Hepatocyte (in vitro differentiated cells): ENCODE measurements at regions not wholly inside any gene's neighbourhood (a gene's known extent, or its start where the extent isn't known, plus 50 kb on each side); places are given as distances from the start of the nearest gene placed in this dataset.

ENCODE experiments used
- DNase-seq: peaks from one replicate; pipeline ENCODE4 v3.0.0-alpha.2; 2016; ENCODE audit warnings: low spot score
- H2AFZ ChIP-seq: fragments of 200-600 bp; sonication (generic); 2 replicates; pipeline ENCODE4 v1.6.0; 2016; ENCODE audit warnings: antibody characterized with exemption, mild to moderate bottlenecking
- H3K27ac ChIP-seq: fragments of 200-600 bp; sonication (generic); 2 replicates; pipeline ENCODE4 v1.5.1; 2016; ENCODE audit warnings: mild to moderate bottlenecking
- H3K27me3 ChIP-seq: fragments of 200-600 bp; sonication (generic); 2 replicates; pipeline ENCODE4 v1.6.1; 2016
- H3K36me3 ChIP-seq: fragments of 200-600 bp; sonication (generic); replicated peaks from 2 replicates; pipeline ENCODE4 v1.5.1; 2016; ENCODE audit warnings: low read depth; ENCODE audit not compliant: insufficient read depth
- H3K4me1 ChIP-seq: fragments of 200-600 bp; sonication (generic); 2 replicates; pipeline ENCODE4 v1.5.1; 2016; ENCODE audit warnings: mild to moderate bottlenecking, moderate library complexity; ENCODE audit not compliant: insufficient read depth
- H3K4me2 ChIP-seq: fragments of 200-600 bp; sonication (generic); 2 replicates; pipeline ENCODE4 v1.6.0; 2016
- H3K4me3 ChIP-seq: fragments of 200-600 bp; sonication (generic); 2 replicates; pipeline ENCODE4 v1.5.1; 2016; ENCODE audit warnings: mild to moderate bottlenecking
- H3K79me2 ChIP-seq: fragments of 200-600 bp; sonication (generic); 2 replicates; pipeline ENCODE4 v1.6.0; 2017; ENCODE audit warnings: mild to moderate bottlenecking
- H3K9me2 ChIP-seq: fragments of 200-600 bp; sonication (generic); replicated peaks from 2 replicates; pipeline ENCODE4 v1.6.0; 2017; ENCODE audit warnings: mild to moderate bottlenecking; ENCODE audit not compliant: insufficient read depth
- H3K9me3 ChIP-seq: fragments of 200-600 bp; sonication (generic); 2 replicates; pipeline ENCODE4 v1.5.1; 2016; ENCODE audit warnings: low read depth, mild to moderate bottlenecking
- H4K20me1 ChIP-seq: fragments of 200-600 bp; sonication (generic); 2 replicates; pipeline ENCODE4 v1.6.0; 2016; ENCODE audit warnings: mild to moderate bottlenecking; ENCODE audit not compliant: insufficient read depth, poor library complexity, severe bottlenecking
- EZH2 ChIP-seq: fragments of 200-600 bp; sonication (generic); IDR thresholded peaks from 2 replicates; pipeline ENCODE4 v1.6.1; 2016; ENCODE audit warnings: antibody characterized with exemption, mild to moderate bottlenecking, borderline replicate concordance
- EZH2phosphoT487 ChIP-seq: fragments of 200-600 bp; sonication (generic); IDR thresholded peaks from one replicate; pipeline ENCODE4 v1.6.1; 2018; ENCODE audit warnings: antibody characterized with exemption, mild to moderate bottlenecking, low read depth, moderate library complexity; ENCODE audit not compliant: unreplicated experiment, severe bottlenecking
- WGBS: methylation state at CpG from one replicate; pipeline ENCODE4 v1.1.6; 2016; ENCODE audit warnings: low lambda C conversion rate; ENCODE audit errors: missing lambda C conversion rate; 5-methylcytosine and 5-hydroxymethylcytosine counted together
- TF ChIP-seq, protein P1 (sequence below): fragments of 200-600 bp; sonication (generic); IDR thresholded peaks from 2 replicates; pipeline ENCODE4 v1.5.1; 2016; ENCODE audit warnings: antibody characterized with exemption, mild to moderate bottlenecking; ENCODE audit not compliant: poor library complexity

DNA sequence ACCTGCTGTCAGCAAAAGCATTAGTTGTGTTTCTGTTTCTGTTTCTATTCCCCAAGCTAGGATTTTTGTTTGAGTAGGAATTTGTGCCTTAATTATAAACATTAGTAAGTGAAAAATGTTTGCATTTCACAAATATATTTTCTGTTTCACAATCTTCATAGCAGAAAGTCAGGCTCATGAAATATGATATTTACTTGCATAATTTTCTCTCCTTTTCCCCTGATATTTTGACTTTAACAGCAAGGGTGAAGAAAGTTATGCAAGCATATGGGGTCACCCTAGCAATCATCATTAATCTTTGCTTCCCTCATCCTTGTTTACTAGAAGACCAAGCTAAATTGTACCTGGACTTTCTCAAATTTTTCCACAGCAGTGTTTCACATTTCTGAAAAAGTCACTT is 140.3 kb upstream of the SEMA6D start:
- Histone ChIP-seq H3K27me3 (no peaks in the 10 kb centered on the region), H3K36me3 (no peaks in the 10 kb centered on the region), H2AFZ (no peak overlapping the region), H3K4me3 (no peak overlapping the region), H3K9me3 (no peaks in the 10 kb centered on the region), H3K4me1 (no peaks in the 10 kb centered on the region), H3K4me2 (peak overlapping the region; percentile 20), H3K9me2 (no peaks in the 10 kb centered on the region), H3K27ac (no peak overlapping the region), H3K79me2 (no peaks in the 10 kb centered on the region), H4K20me1 (no peaks in the 10 kb centered on the region)
- TF ChIP-seq, protein P1, sequence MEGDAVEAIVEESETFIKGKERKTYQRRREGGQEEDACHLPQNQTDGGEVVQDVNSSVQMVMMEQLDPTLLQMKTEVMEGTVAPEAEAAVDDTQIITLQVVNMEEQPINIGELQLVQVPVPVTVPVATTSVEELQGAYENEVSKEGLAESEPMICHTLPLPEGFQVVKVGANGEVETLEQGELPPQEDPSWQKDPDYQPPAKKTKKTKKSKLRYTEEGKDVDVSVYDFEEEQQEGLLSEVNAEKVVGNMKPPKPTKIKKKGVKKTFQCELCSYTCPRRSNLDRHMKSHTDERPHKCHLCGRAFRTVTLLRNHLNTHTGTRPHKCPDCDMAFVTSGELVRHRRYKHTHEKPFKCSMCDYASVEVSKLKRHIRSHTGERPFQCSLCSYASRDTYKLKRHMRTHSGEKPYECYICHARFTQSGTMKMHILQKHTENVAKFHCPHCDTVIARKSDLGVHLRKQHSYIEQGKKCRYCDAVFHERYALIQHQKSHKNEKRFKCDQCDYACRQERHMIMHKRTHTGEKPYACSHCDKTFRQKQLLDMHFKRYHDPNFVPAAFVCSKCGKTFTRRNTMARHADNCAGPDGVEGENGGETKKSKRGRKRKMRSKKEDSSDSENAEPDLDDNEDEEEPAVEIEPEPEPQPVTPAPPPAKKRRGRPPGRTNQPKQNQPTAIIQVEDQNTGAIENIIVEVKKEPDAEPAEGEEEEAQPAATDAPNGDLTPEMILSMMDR: no peak
- TF ChIP-seq EZH2phosphoT487 (no peak), EZH2 (no peak)
- no peak for DNase-seq

DNA sequence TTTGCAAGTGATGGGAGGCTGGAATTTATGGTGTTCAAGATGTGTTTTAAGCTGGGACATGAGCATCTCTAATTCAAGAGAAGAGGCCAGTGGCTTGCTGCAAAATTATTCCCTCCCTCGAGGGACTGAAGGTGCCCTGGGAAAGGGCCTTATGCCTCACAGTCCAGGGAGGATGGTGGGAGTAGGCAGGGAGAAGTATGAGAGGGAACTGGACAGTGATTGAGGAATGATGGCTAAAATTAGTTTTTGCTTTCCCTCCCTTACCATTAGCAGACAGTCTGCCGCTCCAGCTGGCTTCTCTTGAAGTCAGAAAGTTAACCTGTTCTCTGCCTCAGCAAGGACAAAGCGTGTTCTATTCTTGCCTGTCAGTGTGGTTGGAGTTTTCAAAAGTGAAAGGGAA is 139.8 kb upstream of the SEMA6D start:
- Histone ChIP-seq H3K27ac (no peak overlapping the region), H4K20me1 (no peaks in the 10 kb centered on the region), H3K4me2 (peak overlapping the region; percentile 20), H3K4me1 (no peaks in the 10 kb centered on the region), H3K9me2 (no peaks in the 10 kb centered on the region), H2AFZ (no peak overlapping the region), H3K36me3 (no peaks in the 10 kb centered on the region), H3K27me3 (no peaks in the 10 kb centered on the region), H3K79me2 (no peaks in the 10 kb centered on the region), H3K4me3 (no peak overlapping the region), H3K9me3 (no peaks in the 10 kb centered on the region)
- WGBS: 43% methylated on average over 3 of the region's 3 CpGs
- no peak for DNase-seq
- TF ChIP-seq EZH2phosphoT487 (no peak), EZH2 (no peak)
- TF ChIP-seq, protein P1: no peak

GRCh38 chr15:47582233-47582632 is 135.1 kb upstream of the SEMA6D start:
- WGBS: 59% methylated on average over 4 of the region's 4 CpGs
- Histone ChIP-seq H3K27ac (no peak overlapping the region), H2AFZ (no peak overlapping the region)

More at GRCh38 chr15:47582233-47582632, 135.1 kb upstream of the SEMA6D start:
- no peaks in the 10 kb centered on the region for H3K9me2 ChIP-seq
- H3K4me3 ChIP-seq: no peak overlapping the region
- H3K4me1 ChIP-seq: no peaks in the 10 kb centered on the region
- DNase-seq: no peak
- H4K20me1 ChIP-seq: no peaks in the 10 kb centered on the region
- H3K36me3 ChIP-seq: no peaks in the 10 kb centered on the region
- no peaks in the 10 kb centered on the region for H3K9me3 ChIP-seq
- no peaks in the 10 kb centered on the region for H3K27me3 ChIP-seq
- no peaks in the 10 kb centered on the region for H3K79me2 ChIP-seq
- TF ChIP-seq, protein P1: no peak
- TF ChIP-seq EZH2phosphoT487 (no peak), EZH2 (no peak)
- H3K4me2 ChIP-seq: no peak overlapping the region
